ENCODE measurements at regions not wholly inside any gene's neighbourhood (a gene's known extent, or its start where the extent isn't known, plus 50 kb on each side); places are given as distances from the start of the nearest gene placed in this dataset.

DNA sequence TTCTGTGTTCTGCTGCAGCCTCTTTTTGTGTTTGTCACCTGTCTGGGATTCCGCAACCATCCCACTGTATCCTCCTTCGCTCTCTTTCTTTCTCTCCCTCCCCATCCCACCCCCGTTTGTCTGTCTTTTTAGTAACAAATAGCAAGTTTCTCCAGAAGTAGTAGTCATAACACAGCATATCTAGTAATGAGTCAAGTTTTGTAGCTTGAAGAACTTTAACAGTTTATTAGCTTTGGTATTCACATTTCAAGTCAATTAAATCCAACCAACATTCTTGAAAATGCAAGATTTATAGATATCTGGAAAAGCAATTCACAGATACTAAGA lies 154.1 kb upstream of the MTPN start:
- no peaks in the 10 kb centered on the region for H3K9me3 ChIP-seq (ENCODE audit: control insufficient read depth, insufficient read depth, low read depth, low read length)
- DNase-seq (ENCODE audit: low read depth, low spot score) (no peak), ATAC-seq (no peak)
- BruUV-seq (replicated peaks) = no TSS peak
- no peak for TF ChIP-seq TCF7L2 (IDR thresholded peaks at IDR 0.05; ENCODE audit: low read depth, low read length)
- TF ChIP-seq, protein P1, sequence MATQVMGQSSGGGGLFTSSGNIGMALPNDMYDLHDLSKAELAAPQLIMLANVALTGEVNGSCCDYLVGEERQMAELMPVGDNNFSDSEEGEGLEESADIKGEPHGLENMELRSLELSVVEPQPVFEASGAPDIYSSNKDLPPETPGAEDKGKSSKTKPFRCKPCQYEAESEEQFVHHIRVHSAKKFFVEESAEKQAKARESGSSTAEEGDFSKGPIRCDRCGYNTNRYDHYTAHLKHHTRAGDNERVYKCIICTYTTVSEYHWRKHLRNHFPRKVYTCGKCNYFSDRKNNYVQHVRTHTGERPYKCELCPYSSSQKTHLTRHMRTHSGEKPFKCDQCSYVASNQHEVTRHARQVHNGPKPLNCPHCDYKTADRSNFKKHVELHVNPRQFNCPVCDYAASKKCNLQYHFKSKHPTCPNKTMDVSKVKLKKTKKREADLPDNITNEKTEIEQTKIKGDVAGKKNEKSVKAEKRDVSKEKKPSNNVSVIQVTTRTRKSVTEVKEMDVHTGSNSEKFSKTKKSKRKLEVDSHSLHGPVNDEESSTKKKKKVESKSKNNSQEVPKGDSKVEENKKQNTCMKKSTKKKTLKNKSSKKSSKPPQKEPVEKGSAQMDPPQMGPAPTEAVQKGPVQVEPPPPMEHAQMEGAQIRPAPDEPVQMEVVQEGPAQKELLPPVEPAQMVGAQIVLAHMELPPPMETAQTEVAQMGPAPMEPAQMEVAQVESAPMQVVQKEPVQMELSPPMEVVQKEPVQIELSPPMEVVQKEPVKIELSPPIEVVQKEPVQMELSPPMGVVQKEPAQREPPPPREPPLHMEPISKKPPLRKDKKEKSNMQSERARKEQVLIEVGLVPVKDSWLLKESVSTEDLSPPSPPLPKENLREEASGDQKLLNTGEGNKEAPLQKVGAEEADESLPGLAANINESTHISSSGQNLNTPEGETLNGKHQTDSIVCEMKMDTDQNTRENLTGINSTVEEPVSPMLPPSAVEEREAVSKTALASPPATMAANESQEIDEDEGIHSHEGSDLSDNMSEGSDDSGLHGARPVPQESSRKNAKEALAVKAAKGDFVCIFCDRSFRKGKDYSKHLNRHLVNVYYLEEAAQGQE (IDR thresholded peaks at IDR 0.05; ENCODE audit: insufficient read depth in 1 of 2, low read depth in 2 of 2, low read length in 1 of 2) = no peak
- TF ChIP-seq SIN3A (IDR thresholded peaks at IDR 0.05; ENCODE audit: borderline replicate concordance, insufficient read depth, low read depth, low read length) = no peak
- TF ChIP-seq, protein P2, sequence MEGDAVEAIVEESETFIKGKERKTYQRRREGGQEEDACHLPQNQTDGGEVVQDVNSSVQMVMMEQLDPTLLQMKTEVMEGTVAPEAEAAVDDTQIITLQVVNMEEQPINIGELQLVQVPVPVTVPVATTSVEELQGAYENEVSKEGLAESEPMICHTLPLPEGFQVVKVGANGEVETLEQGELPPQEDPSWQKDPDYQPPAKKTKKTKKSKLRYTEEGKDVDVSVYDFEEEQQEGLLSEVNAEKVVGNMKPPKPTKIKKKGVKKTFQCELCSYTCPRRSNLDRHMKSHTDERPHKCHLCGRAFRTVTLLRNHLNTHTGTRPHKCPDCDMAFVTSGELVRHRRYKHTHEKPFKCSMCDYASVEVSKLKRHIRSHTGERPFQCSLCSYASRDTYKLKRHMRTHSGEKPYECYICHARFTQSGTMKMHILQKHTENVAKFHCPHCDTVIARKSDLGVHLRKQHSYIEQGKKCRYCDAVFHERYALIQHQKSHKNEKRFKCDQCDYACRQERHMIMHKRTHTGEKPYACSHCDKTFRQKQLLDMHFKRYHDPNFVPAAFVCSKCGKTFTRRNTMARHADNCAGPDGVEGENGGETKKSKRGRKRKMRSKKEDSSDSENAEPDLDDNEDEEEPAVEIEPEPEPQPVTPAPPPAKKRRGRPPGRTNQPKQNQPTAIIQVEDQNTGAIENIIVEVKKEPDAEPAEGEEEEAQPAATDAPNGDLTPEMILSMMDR (IDR thresholded peaks at IDR 0.05) = no peak
- TF ChIP-seq POLR2AphosphoS5 (IDR thresholded peaks at IDR 0.05; ENCODE audit: low read depth, low read length) = no peak
- no peaks in the 10 kb centered on the region for H3K36me3 ChIP-seq (ENCODE audit: control insufficient read depth, insufficient read depth, low read length)
- no peaks in the 10 kb centered on the region for H3K4me1 ChIP-seq (ENCODE audit: control insufficient read depth, insufficient read depth, low read length)
- H3K27ac ChIP-seq (ENCODE audit: low read length) = no peak overlapping the region
- ChIA-PET POLR2A (no interaction called here), CTCF (no interaction called here)
- H3K27me3 ChIP-seq (ENCODE audit: control insufficient read depth, insufficient read depth, low read length) = no peaks in the 10 kb centered on the region
- H3K4me3 ChIP-seq (ENCODE audit: low read depth in 2 of 2, low read length in 2 of 2) = no peak overlapping the region
- in situ Hi-C loops (cut with HindIII; ENCODE audit: low pct_unique_long_range_greater_than_20kb, low sequenced_read_pairs) (no loop called here), intact Hi-C loops (cut with micrococcal nuclease; ENCODE audit: unreplicated experiment) (no loop called here)

DNA sequence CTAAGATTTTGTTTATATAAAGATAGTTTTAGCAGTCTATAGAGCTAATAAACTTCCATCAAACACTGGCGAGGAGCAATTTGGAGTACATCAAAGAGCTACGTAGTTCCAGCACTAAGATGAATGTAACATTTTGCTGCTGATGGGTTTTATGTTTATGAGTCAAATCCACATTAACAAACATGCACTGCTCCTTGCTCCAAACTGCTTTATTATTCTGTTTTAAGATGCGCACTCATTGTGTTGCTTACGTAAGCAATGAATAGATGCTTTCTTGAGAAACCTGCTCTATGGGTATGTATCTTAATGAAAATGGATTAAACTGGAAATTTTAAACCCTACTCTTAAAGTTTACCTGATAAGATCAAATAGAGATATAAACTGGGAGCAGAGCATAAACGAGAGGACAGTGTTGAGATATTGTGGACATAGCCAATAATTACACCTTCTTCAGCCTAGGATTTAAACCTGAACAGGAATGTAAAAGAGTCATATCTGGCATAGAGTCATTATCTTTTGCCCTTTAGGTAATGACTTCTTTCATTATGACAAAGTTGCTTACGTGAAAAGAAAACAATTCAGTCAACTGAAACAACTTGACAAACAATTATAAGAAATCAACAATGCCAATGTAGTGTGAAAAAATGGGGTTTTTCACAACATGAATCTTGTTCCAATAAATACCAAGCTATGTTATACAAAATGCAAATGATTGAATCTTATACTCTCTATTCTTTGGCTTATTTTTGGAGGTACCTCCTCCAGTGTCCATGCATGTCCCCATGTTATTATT lies 153.5 kb upstream of the MTPN start:
- no TSS peak for BruUV-seq (replicated peaks)
- CTCF ChIA-PET = no interaction called here
- Histone ChIP-seq H3K27me3 (ENCODE audit: control insufficient read depth, insufficient read depth, low read length) (no peaks in the 10 kb centered on the region), H3K36me3 (ENCODE audit: control insufficient read depth, insufficient read depth, low read length) (no peaks in the 10 kb centered on the region), H3K4me1 (ENCODE audit: control insufficient read depth, insufficient read depth, low read length) (no peaks in the 10 kb centered on the region), H3K27ac (ENCODE audit: low read length) (no peak overlapping the region), H3K4me3 (ENCODE audit: low read depth in 2 of 2, low read length in 2 of 2) (no peak overlapping the region), H3K9me3 (ENCODE audit: control insufficient read depth, insufficient read depth, low read depth, low read length) (no peaks in the 10 kb centered on the region)
- DNase-seq (ENCODE audit: low read depth, low spot score) (no peak), ATAC-seq (no peak)
- in situ Hi-C loops (cut with HindIII; ENCODE audit: low pct_unique_long_range_greater_than_20kb, low sequenced_read_pairs) = no loop called here
- TF ChIP-seq, protein P1 (IDR thresholded peaks at IDR 0.05; ENCODE audit: insufficient read depth in 1 of 2, low read depth in 2 of 2, low read length in 1 of 2) = no peak
- TF ChIP-seq TCF7L2 (IDR thresholded peaks at IDR 0.05; ENCODE audit: low read depth, low read length) (no peak), SIN3A (IDR thresholded peaks at IDR 0.05; ENCODE audit: borderline replicate concordance, insufficient read depth, low read depth, low read length) (no peak), POLR2AphosphoS5 (IDR thresholded peaks at IDR 0.05; ENCODE audit: low read depth, low read length) (no peak)
- TF ChIP-seq, protein P2 (IDR thresholded peaks at IDR 0.05) = no peak
- intact Hi-C loops (cut with micrococcal nuclease; ENCODE audit: unreplicated experiment) = no loop called here
- POLR2A ChIA-PET = no interaction called here

Measured in Panc1 (cell line).